OCI-LY7 (cell line): ENCODE measurements at regions not wholly inside any gene's neighbourhood (a gene's known extent, or its start where the extent isn't known, plus 50 kb on each side); places are given as distances from the start of the nearest gene placed in this dataset.
"Not testable (repeated sequence)": the region's sequence is repeated elsewhere in the genome, so short reads cannot be mapped to it uniquely, and the experiment has no call there.

Experiments
- BruUV-seq: library from RNA; stranded (reverse); fragments of 400-500 nt; replicated peaks from 2 replicates; lab custom pipeline; 2021; lab: Mats Ljungman, UMichigan
- CTCF ChIA-PET: fragments of 300-600 bp; sonication (Branson Sonifier 250); formaldehyde crosslinking; loops from one replicate; lab custom pipeline; 2022; ENCODE audit warnings: antibody characterized with exemption; ENCODE audit not compliant: unreplicated experiment; lab: Charles Lee
- POLR2A ChIA-PET: fragments of 300-600 bp; sonication (Branson Sonifier 250); formaldehyde crosslinking; loops from one replicate; lab custom pipeline; 2022; ENCODE audit warnings: antibody characterized with exemption; lab: Charles Lee
- DNase-seq: peaks from one replicate; pipeline ENCODE4 v3.0.0-alpha.2; 2015; ENCODE audit warnings: low spot score
- H2AFZ ChIP-seq: fragments of 200-600 bp; sonication (generic), shearing (Covaris generic); 2 replicates; pipeline ENCODE4 v1.6.1; 2014; ENCODE audit warnings: mild to moderate bottlenecking, antibody characterized with exemption, low read length, moderate library complexity
- H3K27ac ChIP-seq: fragments of 200-600 bp; sonication (generic); 2 replicates; pipeline ENCODE4 v1.5.1; 2014; ENCODE audit warnings: mixed run types, low read depth, mild to moderate bottlenecking, moderate library complexity, low read length, inconsistent platforms; ENCODE audit not compliant: poor library complexity, severe bottlenecking
- H3K36me3 ChIP-seq: fragments of 200-600 bp; sonication (generic); 2 replicates; pipeline ENCODE4 v1.6.1; 2014; ENCODE audit warnings: mild to moderate bottlenecking, antibody characterized with exemption, low read length, moderate library complexity, mixed read lengths; ENCODE audit not compliant: insufficient read depth
- H3K4me1 ChIP-seq: fragments of 200-600 bp; sonication (generic); 2 replicates; pipeline ENCODE4 v1.5.1; 2014; ENCODE audit warnings: mild to moderate bottlenecking, low read length; ENCODE audit not compliant: insufficient read depth, poor library complexity, severe bottlenecking
- H3K4me2 ChIP-seq: fragments of 200-600 bp; sonication (generic); 2 replicates; pipeline ENCODE4 v1.6.1; 2014; ENCODE audit warnings: mild to moderate bottlenecking, low read length
- H3K4me3 ChIP-seq: fragments of 200-600 bp; sonication (generic); 2 replicates; pipeline ENCODE4 v1.5.1; 2014; ENCODE audit warnings: mild to moderate bottlenecking, low read depth, low read length; ENCODE audit not compliant: poor library complexity, severe bottlenecking
- H3K79me2 ChIP-seq: fragments of 200-600 bp; sonication (generic); 2 replicates; pipeline ENCODE4 v1.6.1; 2016; ENCODE audit warnings: low read depth, mild to moderate bottlenecking, low read length, moderate library complexity, mixed read lengths; ENCODE audit not compliant: insufficient read depth
- H3K9me2 ChIP-seq: fragments of 200-600 bp; sonication (generic); 2 replicates; pipeline ENCODE4 v1.6.1; 2016; ENCODE audit warnings: mild to moderate bottlenecking, low read length, mixed read lengths; ENCODE audit not compliant: insufficient read depth
- H3K9me3 ChIP-seq: fragments of 200-600 bp; sonication (generic); 2 replicates; pipeline ENCODE4 v1.6.1; 2014; ENCODE audit warnings: mild to moderate bottlenecking, mixed run types, low read length, mixed read lengths
- H4K20me1 ChIP-seq: fragments of 200-600 bp; sonication (generic); 2 replicates; pipeline ENCODE4 v1.6.1; 2014; ENCODE audit warnings: mild to moderate bottlenecking, antibody characterized with exemption, low read length, moderate library complexity, mixed read lengths; ENCODE audit not compliant: insufficient read depth
- CTCF ChIP-seq: fragments of 200-600 bp; sonication (generic); conservative IDR thresholded peaks from 2 replicates; pipeline ENCODE4 v1.5.1; 2014; ENCODE audit warnings: mild to moderate bottlenecking, antibody characterized with exemption, low read length, moderate library complexity, mixed read lengths
- EZH2phosphoT487 ChIP-seq: fragments of 200-600 bp; sonication (generic); IDR thresholded peaks from 2 replicates; pipeline ENCODE4 v1.6.1; 2018; ENCODE audit warnings: low read depth, borderline replicate concordance, mild to moderate bottlenecking, mixed run types, antibody characterized with exemption, low read length, moderate library complexity, mixed read lengths
- intact Hi-C: fragments of 100-400 bp; cut with micrococcal nuclease; formaldehyde crosslinking; loops from one replicate; pipeline ENCODE4 v1.10.0; 2022; ENCODE audit not compliant: unreplicated experiment

GRCh38 chr16:59634004-59634579 lies 900.0 kb upstream of the GOT2 start:
- no peak overlapping the region for H2AFZ ChIP-seq
- H3K27ac ChIP-seq, result no peak overlapping the region
- TF ChIP-seq EZH2phosphoT487 (no peak), CTCF (no peak)
- H4K20me1 ChIP-seq, result no peaks in the 10 kb centered on the region
- CTCF ChIA-PET, result no interaction called here
- H3K79me2 ChIP-seq, result no peaks in the 10 kb centered on the region
- BruUV-seq, result no TSS peak
- no peaks in the 10 kb centered on the region for H3K9me2 ChIP-seq
- intact Hi-C loops, result no loop called here
- H3K4me1 ChIP-seq, result no peaks in the 10 kb centered on the region
- no peak for DNase-seq
- no peaks in the 10 kb centered on the region for H3K9me3 ChIP-seq
- H3K4me3 ChIP-seq, result no peak overlapping the region
- POLR2A ChIA-PET, result interaction anchor here (0.6 kb wide), 1 partner anchor 1089 kb away, joined by 3 read pairs; no protein-coding TSS in a partner anchor
- H3K36me3 ChIP-seq, result no peaks in the 10 kb centered on the region
- no peak overlapping the region for H3K4me2 ChIP-seq

DNA sequence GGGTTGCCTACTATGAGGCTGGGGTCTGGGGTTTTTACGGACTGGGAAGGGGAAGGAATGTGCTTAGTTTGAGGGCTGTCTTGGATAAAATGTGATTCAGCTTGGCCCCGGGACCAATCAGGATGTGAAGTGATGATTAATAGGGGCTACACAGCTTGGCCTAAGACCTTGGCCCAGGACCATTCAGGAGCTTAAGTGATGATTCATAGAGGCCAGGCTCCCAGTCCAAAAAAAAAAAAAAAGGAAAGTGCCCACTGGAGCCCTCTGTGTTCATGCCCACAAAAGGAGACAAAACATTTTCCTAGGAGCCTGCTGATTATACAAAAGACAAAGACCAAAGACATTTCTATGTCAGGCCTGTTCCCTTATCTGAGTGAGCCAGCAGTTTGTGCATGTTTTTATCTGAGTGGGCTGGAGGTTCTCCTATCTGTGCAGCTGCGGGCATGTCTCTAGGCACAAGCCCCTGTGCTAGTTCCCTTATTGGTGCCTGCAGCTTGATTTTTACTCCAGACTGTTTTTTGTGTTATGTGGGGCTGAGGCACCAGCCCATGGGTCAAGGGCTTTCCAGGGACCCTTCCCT lies 898.2 kb upstream of the GOT2 start:
- intact Hi-C loops, result no loop called here
- TF ChIP-seq CTCF (no peak), EZH2phosphoT487 (no peak)
- no peaks in the 10 kb centered on the region for H4K20me1 ChIP-seq
- no peaks in the 10 kb centered on the region for H3K4me1 ChIP-seq
- H3K27ac ChIP-seq, result no peak overlapping the region
- no TSS peak for BruUV-seq
- DNase-seq, result no peak
- H2AFZ ChIP-seq, result no peak overlapping the region
- no peak overlapping the region for H3K4me3 ChIP-seq
- ChIA-PET POLR2A (interaction anchor here (0.8 to 1.0 kb wide), 3 partner anchors 10 to 16 kb away, joined by 3 to 4 read pairs (median 3); no protein-coding TSS in a partner anchor), CTCF (no interaction called here)
- no peaks in the 10 kb centered on the region for H3K36me3 ChIP-seq
- no peak overlapping the region for H3K4me2 ChIP-seq
- no peaks in the 10 kb centered on the region for H3K79me2 ChIP-seq
- H3K9me2 ChIP-seq, result no peaks in the 10 kb centered on the region
- H3K9me3 ChIP-seq, result no peaks in the 10 kb centered on the region

DNA sequence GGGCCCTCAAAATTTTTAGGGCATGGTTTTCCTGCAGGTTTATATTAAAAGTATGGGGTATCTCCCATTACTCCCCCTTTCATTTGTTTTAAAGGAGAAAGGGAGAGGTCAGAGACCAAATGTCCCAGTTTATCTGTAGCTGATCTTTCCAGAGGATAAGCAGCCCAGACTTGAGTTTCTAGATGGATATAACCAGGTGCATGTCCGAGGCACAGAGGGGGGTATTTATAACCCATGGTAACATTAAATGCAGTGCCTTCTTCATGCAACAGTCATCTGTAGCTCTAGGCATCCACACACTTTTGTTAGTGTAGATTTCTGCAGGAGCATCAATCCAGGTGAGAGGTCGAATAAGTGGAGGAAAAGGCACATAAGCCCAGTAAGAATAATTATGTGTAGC lies 890.3 kb upstream of the GOT2 start:
- BruUV-seq, H3K4me1 ChIP-seq, H3K4me2 ChIP-seq, H3K9me2 ChIP-seq, H2AFZ ChIP-seq, CTCF ChIA-PET, intact Hi-C loops, H3K27ac ChIP-seq, H3K9me3 ChIP-seq, H3K4me3 ChIP-seq, DNase-seq, H3K79me2 ChIP-seq, H4K20me1 ChIP-seq, H3K36me3 ChIP-seq, POLR2A ChIA-PET: not testable (repeated sequence)
